PC-9 (cell line): ENCODE measurements at regions not wholly inside any gene's neighbourhood (a gene's known extent, or its start where the extent isn't known, plus 50 kb on each side); places are given as distances from the start of the nearest gene placed in this dataset.

Source experiments
- BruUV-seq: library from RNA; stranded (reverse); fragments of 400-500 nt; replicated peaks from 2 replicates; lab custom pipeline; 2021; lab: Mats Ljungman, UMichigan
- CTCF ChIA-PET: fragments of 300-600 bp; sonication (Branson Sonifier 250); formaldehyde crosslinking; loops from one replicate; lab custom pipeline; 2022; ENCODE audit warnings: antibody characterized with exemption; lab: Charles Lee
- POLR2A ChIA-PET: fragments of 300-600 bp; sonication (Branson Sonifier 250); formaldehyde crosslinking; loops from one replicate; lab custom pipeline; 2022; ENCODE audit warnings: antibody characterized with exemption; ENCODE audit not compliant: unreplicated experiment; lab: Charles Lee
- DNase-seq, 2 experiments: peaks; one replicate each; pipeline versions ENCODE4 v3.0.0 to v3.0.0-alpha.2; 2015 to 2022; ENCODE audit warnings: mixed read lengths in 1 of 2
- H2AFZ ChIP-seq: fragments of 200-600 bp; sonication (generic); 2 replicates; pipeline ENCODE4 v1.8.1; 2017; ENCODE audit warnings: antibody characterized with exemption
- H3F3A ChIP-seq: fragments of 200-600 bp; sonication (generic); 2 replicates; pipeline ENCODE4 v1.8.1; 2017; ENCODE audit warnings: antibody characterized with exemption, mild to moderate bottlenecking, low read depth; ENCODE audit not compliant: insufficient read depth
- H3K27ac ChIP-seq: fragments of 200-600 bp; sonication (generic); 2 replicates; pipeline ENCODE4 v1.6.1; 2016; ENCODE audit warnings: mixed run types
- H3K27me3 ChIP-seq: fragments of 200-600 bp; sonication (generic); 2 replicates; pipeline ENCODE4 v1.6.1; 2016; ENCODE audit warnings: low read depth, mixed run types; ENCODE audit not compliant: insufficient read depth
- H3K36me3 ChIP-seq: fragments of 200-600 bp; sonication (generic); 2 replicates; pipeline ENCODE4 v1.6.1; 2016; ENCODE audit warnings: low read depth, mixed run types
- H3K4me1 ChIP-seq: fragments of 200-600 bp; sonication (generic); replicated peaks from 2 replicates; pipeline ENCODE4 v1.6.1; 2016; ENCODE audit warnings: mixed run types; ENCODE audit not compliant: insufficient read depth
- H3K4me2 ChIP-seq: fragments of 200-600 bp; sonication (generic); 2 replicates; pipeline ENCODE4 v1.6.1; 2017; ENCODE audit warnings: mixed run types
- H3K4me3 ChIP-seq: fragments of 200-600 bp; sonication (generic); 2 replicates; pipeline ENCODE4 v1.6.1; 2016; ENCODE audit warnings: mixed run types
- H3K79me2 ChIP-seq: fragments of 200-600 bp; sonication (generic); 2 replicates; pipeline ENCODE4 v1.6.1; 2017; ENCODE audit warnings: low read depth, mixed run types
- H3K9me2 ChIP-seq: fragments of 200-600 bp; sonication (generic); 2 replicates; pipeline ENCODE4 v1.8.1; 2017; ENCODE audit warnings: mild to moderate bottlenecking; ENCODE audit not compliant: insufficient read depth
- H3K9me3 ChIP-seq: fragments of 200-600 bp; sonication (generic); 2 replicates; pipeline ENCODE4 v1.8.1; 2016; ENCODE audit warnings: low read depth; ENCODE audit not compliant: insufficient read depth
- H4K20me1 ChIP-seq: fragments of 200-600 bp; sonication (generic); 2 replicates; pipeline ENCODE4 v1.8.1; 2017; ENCODE audit not compliant: insufficient read depth
- EZH2 ChIP-seq: fragments of 200-600 bp; sonication (generic); IDR thresholded peaks from 2 replicates; pipeline ENCODE4 v1.8.0; 2017; ENCODE audit warnings: antibody characterized with exemption, low read depth
- intact Hi-C: fragments of 100-400 bp; cut with micrococcal nuclease; formaldehyde crosslinking; loops from one replicate; pipeline ENCODE4 v1.10.0; 2022; ENCODE audit not compliant: unreplicated experiment
- TF ChIP-seq, protein P1 (sequence below): fragments of 200-600 bp; sonication (generic); conservative IDR thresholded peaks from 2 replicates; pipeline ENCODE4 v1.6.1; 2017; ENCODE audit warnings: mixed run types, antibody characterized with exemption, mild to moderate bottlenecking, moderate library complexity

DNA sequence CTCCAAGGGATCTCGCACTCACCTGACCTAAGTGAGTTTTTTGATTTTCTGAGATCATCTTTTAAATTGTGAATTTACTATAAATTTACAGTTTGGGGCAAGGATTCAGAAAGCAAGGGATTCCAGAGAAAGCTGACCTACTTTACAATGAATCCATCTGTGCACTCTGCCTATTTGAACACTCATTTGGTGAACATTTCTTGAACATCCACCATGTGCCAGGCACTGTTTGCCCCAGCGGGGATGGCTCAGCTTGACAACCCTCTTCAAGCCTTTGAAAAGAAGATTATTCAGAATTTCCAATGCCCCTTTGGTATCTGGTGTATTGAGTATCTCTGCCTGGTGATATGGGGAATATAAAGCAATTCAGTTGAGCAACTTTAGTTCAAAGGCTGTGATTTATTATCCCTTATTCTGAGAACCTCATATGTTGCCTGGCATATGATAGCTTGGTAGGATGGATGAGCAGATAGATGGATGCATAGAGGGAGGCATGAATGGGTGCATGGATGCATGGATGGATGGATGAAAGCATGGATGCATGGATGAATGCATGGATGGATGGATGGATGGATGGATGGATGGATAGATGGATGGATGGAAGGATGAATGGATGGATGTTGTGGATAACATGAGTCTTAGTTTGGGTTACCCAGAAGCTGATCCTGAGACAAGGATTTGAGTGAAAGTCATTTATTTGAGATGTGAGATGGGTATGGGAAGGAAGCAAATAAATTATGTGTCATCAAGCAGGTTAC lies 149.7 kb upstream of the ZNF366 start:
- Histone ChIP-seq H3K9me3 (no peaks in the 10 kb centered on the region), H3K27me3 (no peaks in the 10 kb centered on the region), H3K4me1 (peaks cover 25% of the 10 kb centered on the region), H3K79me2 (no peaks in the 10 kb centered on the region), H3K4me2 (no peak overlapping the region), H3K27ac (no peak overlapping the region), H2AFZ (no peak overlapping the region), H3F3A (0 out of 2 replicates have a peak, but pooled peaks cover 6% of the 10 kb centered on the region), H3K36me3 (no peaks in the 10 kb centered on the region), H4K20me1 (no peaks in the 10 kb centered on the region), H3K9me2 (no peaks in the 10 kb centered on the region), H3K4me3 (no peak overlapping the region)
- intact Hi-C loops = no loop called here
- no peak for DNase-seq
- BruUV-seq = no TSS peak
- ChIA-PET CTCF (no interaction called here), POLR2A (interaction anchor here (0.6 kb wide), 1 partner anchor 52 kb away, joined by 3 read pairs; no protein-coding TSS in a partner anchor)
- no peak for TF ChIP-seq EZH2
- TF ChIP-seq, protein P1, sequence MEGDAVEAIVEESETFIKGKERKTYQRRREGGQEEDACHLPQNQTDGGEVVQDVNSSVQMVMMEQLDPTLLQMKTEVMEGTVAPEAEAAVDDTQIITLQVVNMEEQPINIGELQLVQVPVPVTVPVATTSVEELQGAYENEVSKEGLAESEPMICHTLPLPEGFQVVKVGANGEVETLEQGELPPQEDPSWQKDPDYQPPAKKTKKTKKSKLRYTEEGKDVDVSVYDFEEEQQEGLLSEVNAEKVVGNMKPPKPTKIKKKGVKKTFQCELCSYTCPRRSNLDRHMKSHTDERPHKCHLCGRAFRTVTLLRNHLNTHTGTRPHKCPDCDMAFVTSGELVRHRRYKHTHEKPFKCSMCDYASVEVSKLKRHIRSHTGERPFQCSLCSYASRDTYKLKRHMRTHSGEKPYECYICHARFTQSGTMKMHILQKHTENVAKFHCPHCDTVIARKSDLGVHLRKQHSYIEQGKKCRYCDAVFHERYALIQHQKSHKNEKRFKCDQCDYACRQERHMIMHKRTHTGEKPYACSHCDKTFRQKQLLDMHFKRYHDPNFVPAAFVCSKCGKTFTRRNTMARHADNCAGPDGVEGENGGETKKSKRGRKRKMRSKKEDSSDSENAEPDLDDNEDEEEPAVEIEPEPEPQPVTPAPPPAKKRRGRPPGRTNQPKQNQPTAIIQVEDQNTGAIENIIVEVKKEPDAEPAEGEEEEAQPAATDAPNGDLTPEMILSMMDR = no peak

DNA sequence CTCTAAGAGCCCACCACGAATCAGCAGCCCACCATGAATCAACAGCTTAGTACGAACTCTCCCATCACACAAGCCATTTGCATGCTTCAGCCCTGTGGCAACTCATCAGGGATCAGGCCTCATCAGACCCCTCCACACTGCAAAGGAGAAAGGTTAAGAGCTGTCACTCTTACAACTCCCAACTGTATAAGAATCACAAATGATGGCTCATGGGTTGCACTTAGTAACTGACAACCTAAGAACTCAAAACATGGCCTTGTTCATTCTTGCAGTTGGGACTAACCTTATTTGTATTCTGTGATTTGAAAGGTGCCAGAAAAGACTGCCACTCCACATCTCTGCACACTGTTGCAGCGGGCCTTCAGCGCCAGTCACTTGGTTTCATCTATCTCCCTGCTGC lies 149.1 kb upstream of the ZNF366 start:
- H4K20me1 ChIP-seq = no peaks in the 10 kb centered on the region
- H3K4me2 ChIP-seq = no peak overlapping the region
- intact Hi-C loops = no loop called here
- no peak overlapping the region for H2AFZ ChIP-seq
- no peaks in the 10 kb centered on the region for H3K9me2 ChIP-seq
- no peaks in the 10 kb centered on the region for H3K27me3 ChIP-seq
- H3K9me3 ChIP-seq = no peaks in the 10 kb centered on the region
- no peak for DNase-seq
- peaks cover 31% of the 10 kb centered on the region for H3K4me1 ChIP-seq
- ChIA-PET CTCF (no interaction called here), POLR2A (no interaction called here)
- BruUV-seq = no TSS peak
- no peaks in the 10 kb centered on the region for H3K36me3 ChIP-seq
- H3K27ac ChIP-seq = no peak overlapping the region
- no peak overlapping the region for H3K4me3 ChIP-seq
- 0 out of 2 replicates have a peak, but pooled peaks cover 6% of the 10 kb centered on the region for H3F3A ChIP-seq
- H3K79me2 ChIP-seq = no peaks in the 10 kb centered on the region
- TF ChIP-seq EZH2 = no peak
- TF ChIP-seq, protein P1 = no peak

GRCh38 chr5:72654231-72654630 lies 147.0 kb upstream of the ZNF366 start:
- H4K20me1 ChIP-seq = no peaks in the 10 kb centered on the region
- H3K4me2 ChIP-seq = no peak overlapping the region
- 0 out of 2 replicates have a peak, but pooled peaks cover 6% of the 10 kb centered on the region for H3F3A ChIP-seq
- BruUV-seq = no TSS peak
- ChIA-PET POLR2A (interaction anchor here (1.1 kb wide), 1 partner anchor 44 kb away, joined by 15 read pairs; no protein-coding TSS in a partner anchor), CTCF (no interaction called here)
- intact Hi-C loops = no loop called here
- no peak overlapping the region for H3K4me3 ChIP-seq
- H3K4me1 ChIP-seq = peaks cover 32% of the 10 kb centered on the region
- no peak for DNase-seq
- H3K9me3 ChIP-seq = no peaks in the 10 kb centered on the region
- H3K27me3 ChIP-seq = no peaks in the 10 kb centered on the region
- TF ChIP-seq EZH2 = no peak
- TF ChIP-seq, protein P1 = no peak
- H3K9me2 ChIP-seq = no peaks in the 10 kb centered on the region
- no peak overlapping the region for H2AFZ ChIP-seq
- H3K27ac ChIP-seq = no peak overlapping the region
- H3K36me3 ChIP-seq = no peaks in the 10 kb centered on the region
- no peaks in the 10 kb centered on the region for H3K79me2 ChIP-seq
